Fibroblast of villous mesenchyme (primary cell): ENCODE measurements at regions not wholly inside any gene's neighbourhood (a gene's known extent, or its start where the extent isn't known, plus 50 kb on each side); places are given as distances from the start of the nearest gene placed in this dataset.

ENCODE experiments used
- DNase-seq: peaks from one replicate; pipeline ENCODE4 v3.0.0-alpha.2; 2010; ENCODE audit warnings: low read depth
- H3K4me3 ChIP-seq: 2 replicates; pipeline ENCODE4 v1.5.1; 2011; ENCODE audit warnings: low read depth, mild to moderate bottlenecking, low read length
- TF ChIP-seq, protein P1 (sequence below): IDR thresholded peaks from 2 replicates; pipeline ENCODE4 v1.5.1; 2012; ENCODE audit warnings: low read depth, mild to moderate bottlenecking, low read length; ENCODE audit not compliant: insufficient read depth

GRCh38 chr3:147529551-147529950 is 120.4 kb downstream of the ZIC1 start:
- no peak for DNase-seq
- no peak overlapping the region for H3K4me3 ChIP-seq
- TF ChIP-seq, protein P1, sequence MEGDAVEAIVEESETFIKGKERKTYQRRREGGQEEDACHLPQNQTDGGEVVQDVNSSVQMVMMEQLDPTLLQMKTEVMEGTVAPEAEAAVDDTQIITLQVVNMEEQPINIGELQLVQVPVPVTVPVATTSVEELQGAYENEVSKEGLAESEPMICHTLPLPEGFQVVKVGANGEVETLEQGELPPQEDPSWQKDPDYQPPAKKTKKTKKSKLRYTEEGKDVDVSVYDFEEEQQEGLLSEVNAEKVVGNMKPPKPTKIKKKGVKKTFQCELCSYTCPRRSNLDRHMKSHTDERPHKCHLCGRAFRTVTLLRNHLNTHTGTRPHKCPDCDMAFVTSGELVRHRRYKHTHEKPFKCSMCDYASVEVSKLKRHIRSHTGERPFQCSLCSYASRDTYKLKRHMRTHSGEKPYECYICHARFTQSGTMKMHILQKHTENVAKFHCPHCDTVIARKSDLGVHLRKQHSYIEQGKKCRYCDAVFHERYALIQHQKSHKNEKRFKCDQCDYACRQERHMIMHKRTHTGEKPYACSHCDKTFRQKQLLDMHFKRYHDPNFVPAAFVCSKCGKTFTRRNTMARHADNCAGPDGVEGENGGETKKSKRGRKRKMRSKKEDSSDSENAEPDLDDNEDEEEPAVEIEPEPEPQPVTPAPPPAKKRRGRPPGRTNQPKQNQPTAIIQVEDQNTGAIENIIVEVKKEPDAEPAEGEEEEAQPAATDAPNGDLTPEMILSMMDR: no peak

DNA sequence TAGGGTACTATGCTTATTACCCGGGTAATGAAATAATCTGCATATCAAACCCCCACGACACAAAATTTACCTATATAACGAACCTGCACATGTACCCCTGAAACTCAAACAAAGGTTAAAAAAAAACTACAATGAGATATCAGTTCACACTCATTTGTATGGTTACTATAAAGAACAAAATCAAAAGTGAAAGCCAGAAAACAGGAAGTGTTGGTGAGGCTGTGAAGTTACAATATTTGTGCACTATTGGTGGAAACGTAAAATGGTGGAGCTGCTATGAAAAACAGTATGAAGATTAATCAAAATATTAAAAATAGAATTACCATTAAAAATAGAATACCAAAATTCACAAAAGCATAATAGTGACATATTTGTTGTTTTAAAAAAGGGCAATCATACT is 128.9 kb downstream of the ZIC1 start:
- no peak for DNase-seq
- H3K4me3 ChIP-seq: no peak overlapping the region
- TF ChIP-seq, protein P1: no peak

DNA sequence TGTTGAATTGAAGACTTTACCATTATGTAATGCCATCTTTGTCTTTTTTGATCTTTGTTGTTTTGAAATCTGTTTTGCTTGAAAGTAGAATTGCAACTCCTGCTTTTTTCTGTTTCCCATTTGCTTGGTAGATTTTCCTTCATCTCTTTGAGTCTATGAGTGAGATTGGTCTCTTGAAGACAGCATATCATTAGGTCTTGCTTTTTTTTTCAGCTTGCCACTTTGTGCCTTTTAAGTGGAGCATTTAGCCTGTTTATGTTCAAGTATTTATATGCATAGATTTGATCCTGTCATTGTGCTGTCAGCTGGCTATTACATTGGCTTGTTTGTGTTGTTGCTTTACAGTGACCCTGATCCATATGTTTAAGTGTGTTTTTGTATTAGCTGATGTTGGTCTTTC is 131.8 kb downstream of the ZIC1 start:
- TF ChIP-seq, protein P1: no peak
- H3K4me3 ChIP-seq: no peak overlapping the region
- DNase-seq: no peak

- no peak for DNase-seq
- TF ChIP-seq, protein P1: no peak
Measured at GRCh38 chr3:147544290-147544689, 135.1 kb downstream of the ZIC1 start.

DNA sequence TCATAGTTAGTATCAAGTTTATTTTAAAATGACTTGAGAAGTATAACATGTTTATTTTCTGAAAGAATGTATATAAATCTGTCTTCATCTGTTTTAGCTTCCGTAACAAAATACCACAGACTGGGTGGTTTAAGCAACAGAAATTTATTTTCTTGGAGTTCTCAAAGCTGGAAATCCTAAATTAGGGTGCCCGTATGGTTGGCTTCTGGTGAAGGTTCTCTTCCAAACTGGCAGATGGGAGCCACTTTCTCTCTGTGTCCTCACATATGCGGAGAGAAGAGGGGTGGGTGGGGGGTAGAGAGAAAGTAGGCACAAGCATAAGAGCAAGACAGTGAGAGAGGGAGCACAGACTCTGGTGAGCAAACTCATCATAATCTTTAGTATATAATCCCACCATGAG is 142.3 kb downstream of the ZIC1 start:
- H3K4me3 ChIP-seq: no peak overlapping the region
- TF ChIP-seq, protein P1: no peak
- no peak for DNase-seq

More at GRCh38 chr3:147544290-147544689, 135.1 kb downstream of the ZIC1 start:
- no peak overlapping the region for H3K4me3 ChIP-seq

- H3K4me3 ChIP-seq: no peak overlapping the region
- TF ChIP-seq, protein P1: no peak
- no peak for DNase-seq
Measured at GRCh38 chr3:147554332-147554731, 145.2 kb downstream of the ZIC1 start.

GRCh38 chr3:147572970-147573340 is 163.8 kb downstream of the ZIC1 start:
- H3K4me3 ChIP-seq: no peak overlapping the region
- TF ChIP-seq, protein P1: no peak
- DNase-seq: no peak
